CD4-positive, alpha-beta memory T cell (primary cell): ENCODE measurements at regions not wholly inside any gene's neighbourhood (a gene's known extent, or its start where the extent isn't known, plus 50 kb on each side); places are given as distances from the start of the nearest gene placed in this dataset.
"Not testable (repeated sequence)": the region's sequence is repeated elsewhere in the genome, so short reads cannot be mapped to it uniquely, and the experiment has no call there.

Experiments
- CTCF ChIA-PET: fragments of 350-600 bp; sonication (Branson Sonifier 250); formaldehyde crosslinking; loops from one replicate; lab custom pipeline; 2021; ENCODE audit warnings: inconsistent platforms; ENCODE audit not compliant: partially characterized antibody; lab: Charles Lee
- POLR2A ChIA-PET: fragments of 350-600 bp; sonication (Branson Sonifier 250); formaldehyde crosslinking; loops from one replicate; lab custom pipeline; 2021; ENCODE audit not compliant: partially characterized antibody; lab: Charles Lee
- DNase-seq, 5 donors: peaks; one replicate each; pipeline versions ENCODE4 v3.0.0 to v3.0.0-alpha.2; 2020 to 2022; ENCODE audit warnings: mixed read lengths in 1 of 5
- H3K27ac ChIP-seq: one replicate; pipeline ENCODE4 v1.7.0; 2013; ENCODE audit warnings: low read depth, low read length
- H3K27me3 ChIP-seq: 2 replicates; pipeline ENCODE4 v1.7.0; 2013; ENCODE audit warnings: mild to moderate bottlenecking, low read length, moderate library complexity; ENCODE audit not compliant: insufficient read depth
- H3K36me3 ChIP-seq: 2 replicates; pipeline ENCODE4 v1.7.0; 2013; ENCODE audit warnings: mild to moderate bottlenecking, low read length, moderate library complexity; ENCODE audit not compliant: insufficient read depth
- H3K4me1 ChIP-seq: 2 replicates; pipeline ENCODE4 v1.7.0; 2013; ENCODE audit warnings: mild to moderate bottlenecking, low read length, moderate library complexity; ENCODE audit not compliant: insufficient read depth
- H3K4me3 ChIP-seq, 2 donors: one replicate each; pipeline ENCODE4 v1.7.0; 2013; ENCODE audit warnings: low read length in 2 of 2, mild to moderate bottlenecking in 1 of 2
- H3K9me3 ChIP-seq, 2 donors: one replicate each; pipeline ENCODE4 v1.7.0; 2013; ENCODE audit warnings: low read length in 2 of 2, control low read depth in 1 of 2; ENCODE audit not compliant: control insufficient read depth in 1 of 2
- H3K27ac Mint-ChIP-seq, 7 donors: one replicate each; pipeline ENCODE4 v1.8.0; 2020 to 2021; ENCODE audit warnings: mixed read lengths in 7 of 7, mild to moderate bottlenecking in 6 of 7, inconsistent platforms in 3 of 7, moderate library complexity in 3 of 7
- H3K27me3 Mint-ChIP-seq, 2 donors: one replicate each; pipeline ENCODE4 v1.8.0; 2020 to 2021; ENCODE audit warnings: mixed read lengths in 2 of 2
- H3K36me3 Mint-ChIP-seq, 2 donors: one replicate each; pipeline ENCODE4 v1.8.0; 2020 to 2021; ENCODE audit warnings: mixed read lengths in 2 of 2, inconsistent platforms in 1 of 2, mild to moderate bottlenecking in 1 of 2
- H3K4me1 Mint-ChIP-seq, 4 donors: one replicate each; pipeline ENCODE4 v1.8.0; 2020 to 2021; ENCODE audit warnings: mixed read lengths in 4 of 4, mild to moderate bottlenecking in 1 of 4
- H3K4me3 Mint-ChIP-seq, 8 donors: one replicate each; pipeline ENCODE4 v1.8.0; 2020 to 2021; ENCODE audit warnings: mixed read lengths in 8 of 8, mild to moderate bottlenecking in 7 of 8, moderate library complexity in 6 of 8, inconsistent platforms in 3 of 8
- H3K9me3 Mint-ChIP-seq, 8 donors: one replicate each; pipeline ENCODE4 v1.8.0; 2020 to 2021; ENCODE audit warnings: mixed read lengths in 8 of 8, mild to moderate bottlenecking in 5 of 8, inconsistent platforms in 3 of 8, moderate library complexity in 1 of 8
- intact Hi-C: fragments of 100-400 bp; cut with micrococcal nuclease; formaldehyde crosslinking; loops from one replicate; pipeline ENCODE4 v1.15.1; 2023

DNA sequence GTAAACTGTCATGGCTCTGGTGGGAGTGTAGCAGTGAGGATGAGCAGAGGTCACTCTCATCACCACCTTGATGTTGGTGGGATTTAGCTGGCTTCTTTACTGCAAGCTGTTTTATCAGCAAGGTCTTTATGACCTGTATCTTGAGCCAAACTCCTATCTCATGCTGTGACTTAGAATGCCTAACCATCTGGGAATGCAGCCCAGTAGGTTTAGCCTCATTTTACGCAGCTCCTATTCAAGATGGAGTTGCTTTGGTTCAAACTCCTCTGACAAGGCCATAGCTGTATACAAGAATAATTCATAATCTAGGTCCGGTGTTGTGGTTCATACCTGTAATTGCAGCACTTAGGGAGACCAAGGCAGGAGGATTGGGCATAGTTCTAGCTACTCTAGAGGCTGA is 85.1 kb downstream of the ARRDC3 start:
- no peaks in the 10 kb centered on the region for H3K36me3 Mint-ChIP-seq
- Histone ChIP-seq H3K36me3 (no peaks in the 10 kb centered on the region), H3K9me3 (no peaks in the 10 kb centered on the region), H3K4me3 (no peak overlapping the region), H3K4me1 (no peaks in the 10 kb centered on the region), H3K27ac (no peak overlapping the region), H3K27me3 (no peaks in the 10 kb centered on the region)
- CTCF ChIA-PET = no interaction called here
- H3K9me3 Mint-ChIP-seq = no peaks in the 10 kb centered on the region
- H3K4me3 Mint-ChIP-seq = no peak overlapping the region
- intact Hi-C loops = no loop called here
- H3K4me1 Mint-ChIP-seq = peaks cover 0 to 1% (median 0%) of the 10 kb centered on the region in 4 donors
- POLR2A ChIA-PET = interaction anchor here (0.9 to 1.7 kb wide), 5 partner anchors 14 to 85 kb away, joined by 3 to 5 read pairs (median 4); partner anchors contain the start of gene ARRDC3
- H3K27me3 Mint-ChIP-seq = peaks cover 0 to 1% of the 10 kb centered on the region in 2 donors
- no peak overlapping the region for H3K27ac Mint-ChIP-seq
- no peak for DNase-seq

DNA sequence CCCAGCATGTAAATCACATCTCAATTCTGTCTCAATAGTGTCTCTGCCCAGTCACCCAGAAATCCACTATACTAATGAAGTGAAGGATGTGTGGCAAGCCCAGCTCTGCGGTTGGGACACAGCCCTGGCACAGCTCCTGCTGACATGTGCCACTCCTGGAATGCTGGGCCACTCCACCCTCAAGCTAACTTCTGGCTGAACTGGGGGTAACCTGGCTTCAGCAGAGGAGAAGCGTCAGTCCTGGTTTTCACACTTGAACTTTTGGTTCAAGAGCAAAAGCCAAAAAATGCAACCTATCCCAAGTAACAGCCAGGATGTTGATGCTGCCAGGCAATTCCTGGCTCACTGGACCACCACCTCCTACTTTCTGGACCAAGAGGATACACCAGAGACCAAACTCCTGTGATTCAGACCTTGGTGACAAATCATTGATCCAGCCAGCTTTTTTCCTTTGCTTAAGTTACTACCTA is 86.4 kb downstream of the ARRDC3 start:
- H3K9me3 Mint-ChIP-seq = no peaks in the 10 kb centered on the region
- H3K27ac Mint-ChIP-seq = no peak overlapping the region
- no peak overlapping the region for H3K4me3 Mint-ChIP-seq
- peaks cover 0 to 1% (median 0%) of the 10 kb centered on the region in 4 donors for H3K4me1 Mint-ChIP-seq
- Histone ChIP-seq H3K27me3 (no peaks in the 10 kb centered on the region), H3K9me3 (no peaks in the 10 kb centered on the region), H3K36me3 (no peaks in the 10 kb centered on the region), H3K27ac (no peak overlapping the region), H3K4me1 (no peaks in the 10 kb centered on the region), H3K4me3 (no peak overlapping the region)
- no peaks in the 10 kb centered on the region for H3K36me3 Mint-ChIP-seq
- intact Hi-C loops = no loop called here
- POLR2A ChIA-PET = interaction anchor here (1.6 to 1.7 kb wide), 2 partner anchors 16 to 84 kb away, joined by 4 to 5 read pairs; no protein-coding TSS in a partner anchor
- DNase-seq = no peak
- CTCF ChIA-PET = no interaction called here
- H3K27me3 Mint-ChIP-seq = peaks cover 0 to 1% of the 10 kb centered on the region in 2 donors

DNA sequence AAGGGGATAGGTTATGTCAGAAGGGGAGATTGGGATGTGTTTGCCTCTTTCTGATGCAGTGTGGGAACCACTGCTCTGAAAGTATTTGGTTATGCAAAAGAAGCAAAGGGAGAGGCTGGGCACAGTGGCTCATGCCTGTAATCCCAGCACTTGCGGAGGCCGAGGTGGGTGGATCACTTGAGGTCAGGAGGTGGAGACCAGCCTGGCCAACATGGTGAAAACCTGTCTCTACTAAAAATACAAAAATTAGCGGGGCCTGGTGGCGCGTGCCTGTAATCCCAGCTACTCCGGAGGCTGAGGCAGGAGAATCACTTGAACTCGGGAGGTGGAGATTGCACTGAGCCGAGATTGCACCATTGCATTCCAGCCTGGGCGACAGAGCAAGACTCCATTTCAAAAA is 87.0 kb downstream of the ARRDC3 start:
- H3K36me3 Mint-ChIP-seq, H3K27me3 ChIP-seq, H3K36me3 ChIP-seq, CTCF ChIA-PET, H3K4me1 ChIP-seq, H3K27ac ChIP-seq, H3K4me3 Mint-ChIP-seq, H3K9me3 Mint-ChIP-seq, H3K27ac Mint-ChIP-seq, DNase-seq, H3K4me1 Mint-ChIP-seq, H3K27me3 Mint-ChIP-seq, intact Hi-C loops, H3K4me3 ChIP-seq, H3K9me3 ChIP-seq: not testable (repeated sequence)
- POLR2A ChIA-PET = interaction anchor here (1.6 to 1.7 kb wide), 2 partner anchors 16 to 85 kb away, joined by 4 to 5 read pairs; no protein-coding TSS in a partner anchor

DNA sequence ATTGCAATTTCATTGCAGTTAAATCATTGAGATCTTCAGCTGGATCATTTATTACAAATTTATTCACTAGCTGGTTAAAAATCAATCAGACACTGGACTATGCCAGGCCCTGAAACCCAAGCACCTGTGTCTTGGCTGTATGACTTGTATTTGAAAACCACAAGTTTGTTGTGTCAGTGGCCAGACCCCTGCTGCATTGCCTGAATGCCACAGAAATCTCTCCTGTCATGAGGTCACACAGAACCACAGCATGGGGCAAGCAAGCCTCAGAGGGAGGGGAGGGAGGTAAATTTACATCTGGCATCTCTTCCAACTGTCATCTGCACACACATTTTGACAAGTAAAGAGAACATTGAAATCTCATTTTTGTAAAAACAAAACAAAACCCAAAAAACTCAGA is 90.0 kb downstream of the ARRDC3 start:
- Mint-ChIP-seq H3K36me3 (no peaks in the 10 kb centered on the region), H3K4me3 (no peak overlapping the region), H3K4me1 (peaks cover 0 to 1% (median 0%) of the 10 kb centered on the region in 4 donors), H3K27me3 (peaks cover 0 to 1% of the 10 kb centered on the region in 2 donors), H3K9me3 (no peaks in the 10 kb centered on the region), H3K27ac (no peak overlapping the region)
- Histone ChIP-seq H3K36me3 (no peaks in the 10 kb centered on the region), H3K4me1 (no peaks in the 10 kb centered on the region), H3K27me3 (no peaks in the 10 kb centered on the region), H3K27ac (no peak overlapping the region), H3K9me3 (no peaks in the 10 kb centered on the region), H3K4me3 (no peak overlapping the region)
- no peak for DNase-seq
- CTCF ChIA-PET = no interaction called here
- intact Hi-C loops = no loop called here
- POLR2A ChIA-PET = no interaction called here

DNA sequence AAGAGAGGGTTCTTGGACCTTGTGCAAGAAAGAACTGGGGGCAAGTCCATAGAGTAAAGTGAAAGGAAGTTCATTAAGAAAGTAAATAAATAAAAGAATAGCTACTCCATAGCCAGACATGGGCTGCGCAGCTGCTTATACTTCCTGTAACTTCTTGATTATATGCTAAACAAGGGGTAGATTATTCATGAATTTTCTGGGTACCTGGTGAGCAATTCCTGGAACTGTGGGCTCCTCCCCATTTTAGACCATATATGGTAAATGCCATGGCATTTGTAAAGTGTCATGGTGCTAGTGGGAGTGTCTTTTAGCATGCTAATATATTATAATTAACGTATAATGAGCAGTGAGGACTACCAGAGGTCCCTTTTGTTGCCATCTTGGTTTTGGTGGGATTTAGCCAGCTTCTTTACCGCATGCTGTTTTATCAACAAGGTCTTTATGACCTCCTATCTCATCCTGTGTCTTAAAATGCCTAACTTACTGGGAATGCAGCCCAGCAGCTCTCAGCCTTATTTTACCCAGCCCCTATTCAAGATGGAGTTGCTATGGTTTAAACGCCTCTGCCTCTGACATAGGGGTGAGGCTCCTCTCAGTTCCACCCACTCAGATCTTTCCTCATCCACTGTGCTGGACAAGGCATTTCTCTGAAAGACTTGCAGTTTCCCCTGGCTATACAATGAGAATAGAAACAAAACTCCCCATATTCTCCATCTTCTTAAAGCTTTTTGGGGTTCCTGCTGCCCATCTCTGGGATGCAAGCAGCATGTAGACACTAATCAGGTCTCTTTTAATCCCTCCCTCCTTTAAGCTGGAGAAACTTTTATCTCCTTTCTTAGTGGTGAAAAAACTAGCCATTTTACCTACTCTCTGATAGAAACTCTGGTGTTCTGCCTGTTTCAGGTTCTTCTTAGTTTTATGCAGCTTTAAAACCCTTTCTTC is 91.2 kb downstream of the ARRDC3 start:
- no peaks in the 10 kb centered on the region for H3K27me3 ChIP-seq
- no peaks in the 10 kb centered on the region for H3K4me1 ChIP-seq
- H3K36me3 Mint-ChIP-seq = no peaks in the 10 kb centered on the region
- POLR2A ChIA-PET = interaction anchor here (0.7 to 0.9 kb wide), 2 partner anchors 10 to 88 kb away, joined by 4 to 5 read pairs; no protein-coding TSS in a partner anchor
- intact Hi-C loops = no loop called here
- peaks cover 0 to 1% of the 10 kb centered on the region in 2 donors for H3K27me3 Mint-ChIP-seq
- CTCF ChIA-PET = interaction anchor here (0.8 to 1.6 kb wide), 2 partner anchors 9 to 21 kb away, joined by 3 read pairs; no protein-coding TSS in a partner anchor
- H3K27ac ChIP-seq = no peak overlapping the region
- no peak for DNase-seq
- H3K4me1 Mint-ChIP-seq = peaks cover 0 to 1% (median 0%) of the 10 kb centered on the region in 4 donors
- H3K36me3 ChIP-seq = no peaks in the 10 kb centered on the region
- H3K9me3 Mint-ChIP-seq = peaks cover 0 to 3% (median 0%) of the 10 kb centered on the region in 8 donors
- no peak overlapping the region for H3K4me3 Mint-ChIP-seq
- H3K9me3 ChIP-seq = no peaks in the 10 kb centered on the region
- H3K4me3 ChIP-seq = no peak overlapping the region
- no peak overlapping the region for H3K27ac Mint-ChIP-seq

DNA sequence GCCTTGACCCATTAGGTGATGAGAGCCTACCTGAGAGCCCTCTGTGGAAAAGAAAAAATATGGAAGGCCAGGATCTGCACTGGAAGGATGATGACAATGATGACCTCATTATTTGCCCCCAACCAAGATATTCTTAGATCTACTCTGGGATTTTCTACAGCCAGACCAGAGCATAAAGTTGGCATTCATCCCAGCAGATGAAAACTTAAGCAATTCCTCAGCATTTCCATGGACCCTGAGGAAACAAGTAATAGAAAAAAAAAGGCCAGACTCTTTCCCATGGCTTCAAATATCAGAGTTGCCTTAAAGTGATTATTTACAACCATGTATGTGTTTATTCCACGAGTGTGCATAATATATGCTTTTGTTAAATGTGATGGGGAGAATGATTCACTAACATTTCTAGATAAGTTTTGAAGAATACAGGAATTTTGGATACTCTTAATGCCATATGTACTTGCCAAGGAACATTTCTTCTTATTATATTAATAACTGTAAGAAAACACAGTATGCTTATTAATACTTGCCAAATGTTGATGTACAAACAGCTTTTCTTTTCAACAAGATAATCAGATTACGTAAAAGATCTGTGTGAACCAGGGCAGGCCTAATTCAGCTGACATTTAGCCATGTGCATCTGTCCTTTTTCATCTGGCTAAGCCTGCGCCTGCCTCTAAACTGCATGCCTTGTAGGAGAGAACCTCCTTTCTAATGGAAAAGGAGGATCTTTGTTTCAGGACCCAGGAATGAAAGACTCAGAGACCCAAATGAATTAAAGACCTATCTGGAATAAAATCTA is 94.8 kb downstream of the ARRDC3 start:
- intact Hi-C loops = no loop called here
- ChIA-PET CTCF (no interaction called here), POLR2A (no interaction called here)
- no peaks in the 10 kb centered on the region for H3K27me3 ChIP-seq
- Mint-ChIP-seq H3K4me3 (no peak overlapping the region), H3K27me3 (peaks cover 0 to under 1% of the 10 kb centered on the region in 2 donors), H3K4me1 (peaks cover 0 to under 1% (median 0%) of the 10 kb centered on the region in 4 donors), H3K27ac (no peak overlapping the region), H3K9me3 (peaks cover 0 to 7% (median 0%) of the 10 kb centered on the region in 8 donors), H3K36me3 (no peaks in the 10 kb centered on the region)
- H3K4me3 ChIP-seq = no peak overlapping the region
- no peaks in the 10 kb centered on the region for H3K9me3 ChIP-seq
- no peak for DNase-seq
- no peaks in the 10 kb centered on the region for H3K36me3 ChIP-seq
- no peak overlapping the region for H3K27ac ChIP-seq
- no peaks in the 10 kb centered on the region for H3K4me1 ChIP-seq

DNA sequence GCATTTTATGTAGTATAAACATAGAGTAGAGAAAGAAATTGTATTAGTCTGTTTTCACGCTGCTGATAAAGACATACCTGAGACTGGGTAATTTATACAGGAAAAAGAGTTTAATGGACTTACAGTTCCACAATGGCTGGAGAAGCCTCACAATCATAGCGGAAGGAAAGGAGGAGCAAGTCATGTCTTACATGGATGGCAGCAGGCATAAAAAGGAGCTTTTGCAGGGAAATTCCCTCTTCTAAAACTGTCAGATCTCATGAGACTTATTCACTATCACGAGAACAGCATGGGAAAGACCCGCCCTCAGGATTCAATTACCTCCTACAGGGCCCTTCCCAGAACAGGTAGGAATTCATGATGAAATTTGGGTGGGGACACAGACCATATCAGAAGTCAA is 98.1 kb downstream of the ARRDC3 start:
- H3K4me3 ChIP-seq, H3K9me3 ChIP-seq, H3K27me3 ChIP-seq, H3K36me3 ChIP-seq, H3K27ac ChIP-seq, CTCF ChIA-PET, H3K4me1 ChIP-seq, H3K36me3 Mint-ChIP-seq, H3K4me3 Mint-ChIP-seq, H3K27me3 Mint-ChIP-seq, DNase-seq, intact Hi-C loops: not testable (repeated sequence)
- Mint-ChIP-seq H3K4me1 (peaks cover 7 to 16% (median 11%) of the 10 kb centered on the region in 4 donors), H3K9me3 (peaks cover 0 to 10% (median 0%) of the 10 kb centered on the region in 8 donors), H3K27ac (peak overlapping the region in 1 of 7 donors; percentile 67)
- POLR2A ChIA-PET = interaction anchor here (1.7 kb wide), 1 partner anchor 26 kb away, joined by 5 read pairs; no protein-coding TSS in a partner anchor
